ENCODE measurements at regions not wholly inside any gene's neighbourhood (a gene's known extent, or its start where the extent isn't known, plus 50 kb on each side); places are given as distances from the start of the nearest gene placed in this dataset.

GRCh38 chr2:180258579-180258978 lies 251.5 kb upstream of the CWC22 start:
- Histone ChIP-seq H2AFZ (ENCODE audit: low read depth, low read length) (no peak overlapping the region), H3K9me3 (ENCODE audit: insufficient read depth, low read depth, low read length) (no peaks in the 10 kb centered on the region), H3K36me3 (ENCODE audit: insufficient read depth, low read length) (no peaks in the 10 kb centered on the region), H3K9ac (ENCODE audit: low read length) (no peak overlapping the region), H3K4me1 (ENCODE audit: insufficient read depth, low read length) (no peaks in the 10 kb centered on the region), H3K4me3 (ENCODE audit: insufficient read depth, low read depth, low read length) (no peak overlapping the region), H3K79me2 (ENCODE audit: insufficient read depth, low read length) (no peaks in the 10 kb centered on the region), H3K27ac (ENCODE audit: low read depth, low read length) (no peak overlapping the region), H4K20me1 (ENCODE audit: insufficient read depth, low read length) (no peaks in the 10 kb centered on the region), H3K27me3 (ENCODE audit: insufficient read depth, low read length) (no peaks in the 10 kb centered on the region), H3K4me2 (ENCODE audit: low read length) (no peak overlapping the region)
- peaks cover 2% of the 10 kb centered on the region for H3K9me3 Mint-ChIP-seq (ENCODE audit: unreplicated experiment)
- no peak for FAIRE-seq
- no peak overlapping the region for H3K4me3 Mint-ChIP-seq (ENCODE audit: unreplicated experiment)
- H3K27me3 Mint-ChIP-seq (ENCODE audit: low read depth, unreplicated experiment): no peaks in the 10 kb centered on the region
- DNase-seq (ENCODE audit: low read depth): no peak
- H3K36me3 Mint-ChIP-seq (ENCODE audit: low read depth, unreplicated experiment): no peaks in the 10 kb centered on the region
- H3K4me1 Mint-ChIP-seq (ENCODE audit: low read depth, unreplicated experiment): no peaks in the 10 kb centered on the region
- TF ChIP-seq EZH2 (IDR thresholded peaks at IDR 0.05; ENCODE audit: insufficient read depth, low read length) (no peak), CTCF (IDR thresholded peaks at IDR 0.05; ENCODE audit: insufficient read depth, low read depth, low read length) (no peak)
- no peak overlapping the region for H3K27ac Mint-ChIP-seq (ENCODE audit: unreplicated experiment)

GRCh38 chr2:180258041-180258537 lies 251.0 kb upstream of the CWC22 start:
- Histone ChIP-seq H3K4me2 (ENCODE audit: low read length) (no peak overlapping the region), H3K9me3 (ENCODE audit: insufficient read depth, low read depth, low read length) (no peaks in the 10 kb centered on the region), H3K9ac (ENCODE audit: low read length) (no peak overlapping the region), H4K20me1 (ENCODE audit: insufficient read depth, low read length) (no peaks in the 10 kb centered on the region), H3K27me3 (ENCODE audit: insufficient read depth, low read length) (no peaks in the 10 kb centered on the region), H3K27ac (ENCODE audit: low read depth, low read length) (no peak overlapping the region), H3K36me3 (ENCODE audit: insufficient read depth, low read length) (no peaks in the 10 kb centered on the region), H3K4me1 (ENCODE audit: insufficient read depth, low read length) (no peaks in the 10 kb centered on the region), H2AFZ (ENCODE audit: low read depth, low read length) (no peak overlapping the region), H3K79me2 (ENCODE audit: insufficient read depth, low read length) (no peaks in the 10 kb centered on the region), H3K4me3 (ENCODE audit: insufficient read depth, low read depth, low read length) (no peak overlapping the region)
- H3K27me3 Mint-ChIP-seq (ENCODE audit: low read depth, unreplicated experiment): no peaks in the 10 kb centered on the region
- no peak overlapping the region for H3K4me3 Mint-ChIP-seq (ENCODE audit: unreplicated experiment)
- H3K4me1 Mint-ChIP-seq (ENCODE audit: low read depth, unreplicated experiment): no peaks in the 10 kb centered on the region
- no peak for TF ChIP-seq CTCF (IDR thresholded peaks at IDR 0.05; ENCODE audit: insufficient read depth, low read depth, low read length)
- no peak for TF ChIP-seq EZH2 (IDR thresholded peaks at IDR 0.05; ENCODE audit: insufficient read depth, low read length)
- H3K36me3 Mint-ChIP-seq (ENCODE audit: low read depth, unreplicated experiment): no peaks in the 10 kb centered on the region
- DNase-seq (ENCODE audit: low read depth) (no peak), FAIRE-seq (no peak)
- H3K9me3 Mint-ChIP-seq (ENCODE audit: unreplicated experiment): peaks cover 5% of the 10 kb centered on the region
- no peak overlapping the region for H3K27ac Mint-ChIP-seq (ENCODE audit: unreplicated experiment)

- DNase-seq (ENCODE audit: low read depth) (no peak), FAIRE-seq (no peak)
- TF ChIP-seq CTCF (IDR thresholded peaks at IDR 0.05; ENCODE audit: insufficient read depth, low read depth, low read length) (no peak), EZH2 (IDR thresholded peaks at IDR 0.05; ENCODE audit: insufficient read depth, low read length) (no peak)
- Mint-ChIP-seq H3K27me3 (ENCODE audit: low read depth, unreplicated experiment) (no peaks in the 10 kb centered on the region), H3K9me3 (ENCODE audit: unreplicated experiment) (peaks cover 6% of the 10 kb centered on the region), H3K36me3 (ENCODE audit: low read depth, unreplicated experiment) (no peaks in the 10 kb centered on the region), H3K4me1 (ENCODE audit: low read depth, unreplicated experiment) (no peaks in the 10 kb centered on the region), H3K4me3 (ENCODE audit: unreplicated experiment) (no peak overlapping the region), H3K27ac (ENCODE audit: unreplicated experiment) (no peak overlapping the region)
- Histone ChIP-seq H3K27ac (ENCODE audit: low read depth, low read length) (no peak overlapping the region), H3K36me3 (ENCODE audit: insufficient read depth, low read length) (no peaks in the 10 kb centered on the region), H3K79me2 (ENCODE audit: insufficient read depth, low read length) (no peaks in the 10 kb centered on the region), H3K4me3 (ENCODE audit: insufficient read depth, low read depth, low read length) (no peak overlapping the region), H2AFZ (ENCODE audit: low read depth, low read length) (no peak overlapping the region), H3K27me3 (ENCODE audit: insufficient read depth, low read length) (no peaks in the 10 kb centered on the region), H4K20me1 (ENCODE audit: insufficient read depth, low read length) (no peaks in the 10 kb centered on the region), H3K4me2 (ENCODE audit: low read length) (no peak overlapping the region), H3K4me1 (ENCODE audit: insufficient read depth, low read length) (no peaks in the 10 kb centered on the region), H3K9ac (ENCODE audit: low read length) (no peak overlapping the region), H3K9me3 (ENCODE audit: insufficient read depth, low read depth, low read length) (no peaks in the 10 kb centered on the region)
Measured at GRCh38 chr2:180257247-180257646, 250.2 kb upstream of the CWC22 start.

Measured in astrocyte (in vitro differentiated cells and primary cell).